KG1 (cell line): ENCODE measurements at regions not wholly inside any gene's neighbourhood (a gene's known extent, or its start where the extent isn't known, plus 50 kb on each side); places are given as distances from the start of the nearest gene placed in this dataset.
A peak's percentile ranks its signal among the peaks of the same experiment; 100 is the strongest.

ENCODE experiments used
- DNase-seq: peaks from one replicate; lab custom pipeline; 2025; lab: John Stamatoyannopoulos, UW

DNA sequence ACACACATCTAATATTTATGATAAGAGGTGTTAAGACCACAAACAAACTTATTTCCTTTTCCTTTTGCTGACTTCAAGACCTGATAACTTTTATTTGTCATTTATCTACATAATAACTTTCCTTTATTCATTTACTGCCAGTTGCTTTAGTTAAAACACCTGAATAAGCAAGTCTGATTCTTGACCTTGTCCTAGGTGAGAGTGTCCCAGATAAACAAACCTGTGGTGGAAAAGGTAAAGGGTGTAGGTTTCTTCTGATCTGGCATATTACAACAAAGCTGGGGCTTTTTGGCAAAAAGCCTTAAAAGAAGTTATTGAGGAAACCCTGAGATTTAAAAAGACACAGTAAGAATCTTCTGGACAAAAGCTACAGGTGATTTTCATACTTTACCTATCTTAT lies 191.5 kb downstream of the ZBBX start:
- no peak for DNase-seq

GRCh38 chr3:167187221-167187620 lies 192.9 kb downstream of the ZBBX start:
- no peak for DNase-seq

- DNase-seq = no peak
Observed at GRCh38 chr3:167184511-167184910, 195.6 kb downstream of the ZBBX start.

DNA sequence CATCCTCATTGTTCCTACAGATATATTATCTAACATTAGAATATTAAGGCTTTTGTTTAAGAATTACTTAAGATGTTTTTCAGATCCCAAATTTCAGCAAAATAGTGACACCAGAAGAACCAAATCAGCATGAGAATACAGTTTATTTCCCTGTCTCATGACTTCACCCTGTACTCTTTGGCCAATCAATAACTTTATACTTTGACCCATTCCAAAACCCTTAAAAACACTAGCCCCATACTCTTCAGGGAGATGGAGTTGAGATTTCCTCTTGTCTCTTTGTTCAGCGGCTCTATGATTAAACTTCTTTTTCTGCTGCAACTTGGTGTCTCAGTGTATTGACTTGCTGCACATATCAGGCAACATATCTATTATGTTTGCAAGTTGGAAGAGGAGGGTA lies 207.7 kb downstream of the ZBBX start:
- DNase-seq = no peak

DNA sequence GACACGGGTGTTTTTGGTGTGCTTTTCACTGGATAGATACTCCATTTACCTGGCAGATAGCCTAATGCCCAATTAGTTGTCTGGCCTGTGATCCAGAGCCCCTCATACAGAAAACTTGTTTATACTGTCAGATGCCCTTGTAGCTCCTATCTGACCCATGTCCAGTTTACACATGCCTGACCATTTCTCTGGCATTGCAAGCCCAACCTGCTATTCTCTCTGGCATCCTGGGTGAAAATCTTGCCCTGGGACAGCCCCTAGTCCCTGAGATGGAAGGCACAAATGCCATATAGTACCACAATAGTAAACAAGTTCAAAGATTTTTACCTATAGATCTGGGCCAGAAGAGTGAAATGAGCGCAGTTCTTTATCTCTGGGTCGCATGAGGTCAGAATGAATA lies 212.6 kb downstream of the ZBBX start:
- no peak for DNase-seq

DNA sequence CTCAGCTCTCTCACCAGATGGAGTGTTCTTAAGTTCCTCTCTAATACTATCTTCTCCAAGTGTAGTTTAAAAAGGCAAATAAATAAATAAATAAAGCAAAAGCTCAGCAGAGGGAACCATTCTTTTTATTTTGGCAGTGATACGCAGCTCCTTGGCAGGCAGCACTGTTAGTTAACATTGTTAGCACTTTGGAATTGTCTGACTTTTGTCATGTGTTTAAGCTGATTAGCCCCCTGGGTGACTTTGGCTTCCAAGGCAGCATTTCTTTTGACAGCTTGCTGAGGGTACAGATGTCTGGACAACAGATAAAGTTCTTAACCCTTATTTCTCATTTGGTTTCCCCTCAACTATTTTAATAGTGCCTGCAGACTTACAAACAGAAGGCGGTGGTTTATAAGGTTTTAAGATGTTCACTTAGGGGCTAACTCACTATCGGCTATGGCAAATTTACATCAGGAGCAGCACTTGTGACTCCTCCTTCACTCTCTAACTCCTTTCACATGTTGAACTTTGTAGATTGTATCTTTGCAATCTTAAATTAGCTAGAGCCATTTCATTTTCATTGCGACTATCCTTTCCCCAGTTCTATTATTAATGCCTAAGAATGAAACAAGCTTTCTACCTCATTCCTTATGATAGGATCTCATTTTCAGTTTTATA lies 213.4 kb downstream of the ZBBX start:
- no peak for DNase-seq

- DNase-seq = no peak
Observed at GRCh38 chr3:167166012-167166411, 214.1 kb downstream of the ZBBX start.

DNA sequence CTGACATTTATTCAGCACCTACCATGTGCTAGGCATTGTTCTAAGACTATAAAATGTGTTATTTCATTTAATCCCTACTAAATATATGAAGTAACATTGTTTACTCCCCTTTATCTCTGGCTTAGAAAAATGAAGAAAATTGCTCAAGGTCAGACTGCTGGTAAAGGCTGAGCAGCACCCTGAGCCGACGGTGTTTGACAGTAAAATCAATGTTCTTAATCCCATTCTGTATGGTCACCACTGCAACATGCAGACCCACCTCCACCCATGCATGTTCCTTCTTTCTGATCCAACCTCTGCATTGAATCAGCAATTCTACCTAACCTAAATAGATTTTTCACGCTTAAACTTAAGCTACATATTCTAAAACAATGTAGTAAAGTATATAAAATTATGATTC lies 216.5 kb downstream of the ZBBX start:
- no peak for DNase-seq

- peak; percentile 31 for DNase-seq
Observed at GRCh38 chr3:167162083-167162482, 218.0 kb downstream of the ZBBX start.

DNA sequence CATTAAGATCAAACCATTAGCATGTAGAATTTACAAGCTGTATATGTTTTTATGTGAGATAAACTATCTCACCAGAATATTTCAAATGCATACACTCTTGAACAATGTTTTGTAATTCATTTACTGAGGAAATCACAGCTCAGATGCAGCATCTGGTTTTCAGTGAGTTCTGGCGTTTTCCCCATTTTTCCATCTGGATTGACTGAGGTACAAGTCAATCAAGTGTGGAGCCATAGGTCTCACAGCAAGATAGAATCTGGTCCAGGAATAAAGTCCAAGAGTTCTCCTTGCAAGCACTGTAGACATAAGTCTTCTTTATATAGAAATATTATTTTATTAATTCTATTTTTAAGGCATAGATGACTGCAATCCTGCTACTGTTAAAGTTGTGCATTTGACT lies 219.3 kb downstream of the ZBBX start:
- DNase-seq = no peak

- DNase-seq = no peak
Observed at GRCh38 chr3:167151636-167152035, 228.5 kb downstream of the ZBBX start.

- DNase-seq = no peak
Observed at GRCh38 chr3:167148136-167148535, 232.0 kb downstream of the ZBBX start.

DNA sequence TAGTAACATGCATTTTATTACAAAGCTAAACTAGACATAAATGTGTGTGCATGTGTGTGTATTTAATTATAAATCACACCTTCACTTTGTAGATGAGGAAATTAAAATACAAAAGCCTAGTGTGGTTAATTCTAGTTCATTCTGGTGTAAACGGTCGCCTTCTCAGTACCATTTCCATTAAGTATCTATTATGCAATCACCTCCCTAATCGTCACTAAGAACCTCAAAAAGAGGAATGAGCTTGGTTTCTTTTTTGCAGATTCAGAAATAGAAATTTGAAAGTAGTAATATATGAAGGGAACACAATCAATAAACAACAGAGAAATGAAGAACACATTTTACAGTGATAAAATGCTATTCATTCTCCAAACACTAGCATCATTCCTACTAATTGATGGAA lies 233.2 kb downstream of the ZBBX start:
- no peak for DNase-seq

GRCh38 chr3:167125612-167126407 lies 254.3 kb downstream of the ZBBX start:
- no peak for DNase-seq

GRCh38 chr3:167120828-167121227 lies 259.3 kb downstream of the ZBBX start:
- no peak for DNase-seq

- no peak for DNase-seq
Observed at GRCh38 chr3:167116120-167116922, 263.8 kb downstream of the ZBBX start.

DNA sequence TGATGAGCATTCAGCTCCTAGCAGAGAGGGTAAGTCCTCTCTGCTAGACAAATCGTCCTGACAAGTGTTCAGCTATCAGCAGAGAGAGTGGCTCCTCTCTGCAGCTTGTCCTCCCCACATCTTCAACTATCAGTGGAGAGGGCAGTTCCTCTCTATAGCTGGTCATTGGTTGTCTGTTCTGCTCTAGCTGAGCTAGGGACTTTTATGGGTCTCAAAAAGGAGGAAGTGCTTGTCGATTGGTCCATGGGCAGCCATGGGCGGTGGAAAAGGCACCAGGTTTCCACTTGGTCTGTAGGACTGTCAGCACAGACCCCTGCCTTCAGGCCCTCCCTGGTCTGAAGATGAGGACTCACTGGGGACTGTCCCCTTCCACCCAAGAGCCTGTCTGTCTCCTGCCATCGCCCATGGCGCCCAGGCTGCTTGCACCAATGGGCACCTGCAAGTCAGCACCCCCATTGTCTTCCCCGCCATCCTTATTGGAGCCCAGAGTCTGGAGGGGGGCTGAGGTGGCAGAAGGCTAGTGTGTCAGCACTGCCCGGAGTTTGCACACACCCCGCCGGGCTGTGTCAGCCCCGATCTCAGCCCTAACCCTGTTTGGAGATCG lies 264.7 kb downstream of the ZBBX start:
- DNase-seq = no peak

DNA sequence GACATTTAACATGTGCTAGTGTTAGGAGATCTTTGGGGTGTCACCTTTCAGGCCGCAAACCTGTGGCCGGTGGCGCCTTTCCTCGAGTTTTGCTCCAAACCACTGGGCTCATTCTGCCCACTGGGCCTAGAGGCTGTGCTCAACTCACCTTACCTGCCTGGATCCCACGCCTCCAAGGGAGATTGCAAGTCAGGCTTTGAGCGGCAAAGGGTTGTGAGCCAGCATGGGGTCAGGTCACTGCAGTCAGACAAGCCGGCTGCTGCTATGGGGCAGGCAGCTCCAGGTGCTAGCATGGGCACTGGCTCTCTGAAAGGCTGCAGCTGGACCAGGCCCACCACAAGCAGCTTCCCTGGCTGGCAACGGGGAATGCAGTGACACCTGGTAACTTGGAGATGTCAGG lies 265.5 kb downstream of the ZBBX start:
- DNase-seq = no peak

GRCh38 chr3:167113035-167113830 lies 266.9 kb downstream of the ZBBX start:
- no peak for DNase-seq

- no peak for DNase-seq
Observed at GRCh38 chr3:167110901-167111300, 269.2 kb downstream of the ZBBX start.

DNA sequence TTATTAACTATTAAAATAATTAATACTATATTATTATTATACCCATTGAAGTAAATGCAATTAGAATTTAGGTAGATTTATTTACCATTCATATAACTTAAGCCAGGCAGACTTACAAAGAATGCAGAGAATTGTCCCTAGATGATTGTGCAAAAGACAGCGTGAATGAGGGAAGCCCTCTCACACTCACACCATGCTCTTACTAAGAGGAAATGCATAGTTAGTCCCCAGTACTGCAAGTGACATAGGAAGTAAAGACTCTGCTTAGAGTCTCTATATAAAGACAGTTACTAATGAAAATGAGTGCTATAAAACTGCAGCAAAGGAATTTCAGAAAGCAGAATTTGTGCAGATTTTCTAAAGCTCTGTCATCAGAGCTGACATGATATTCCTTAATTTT lies 270.4 kb downstream of the ZBBX start:
- DNase-seq = no peak

- DNase-seq = no peak
Observed at GRCh38 chr3:167106456-167106855, 273.6 kb downstream of the ZBBX start.
